Trophoblast cell (in vitro differentiated cells and primary cell): ENCODE measurements at regions not wholly inside any gene's neighbourhood (a gene's known extent, or its start where the extent isn't known, plus 50 kb on each side); places are given as distances from the start of the nearest gene placed in this dataset.

Source experiments
- DNase-seq, 2 donors: peaks; one replicate each; pipeline ENCODE4 v3.0.0-alpha.2; 2016
- H2AFZ ChIP-seq: 2 replicates; pipeline ENCODE4 v1.6.1; 2013; ENCODE audit warnings: low read length, moderate library complexity, mild to moderate bottlenecking; ENCODE audit not compliant: insufficient read depth, poor library complexity
- H2AK5ac ChIP-seq: 2 replicates; pipeline ENCODE4 v1.6.1; 2013; ENCODE audit warnings: mild to moderate bottlenecking, low read length
- H2BK120ac ChIP-seq: 2 replicates; pipeline ENCODE4 v1.6.1; 2013; ENCODE audit warnings: low read length, mild to moderate bottlenecking, moderate library complexity; ENCODE audit not compliant: insufficient read depth, poor library complexity
- H2BK12ac ChIP-seq: 2 replicates; pipeline ENCODE4 v1.6.1; 2013; ENCODE audit warnings: mild to moderate bottlenecking, low read length, moderate library complexity
- H2BK5ac ChIP-seq: 2 replicates; pipeline ENCODE4 v1.6.1; 2013; ENCODE audit warnings: low read length, low read depth, moderate library complexity, mild to moderate bottlenecking; ENCODE audit not compliant: poor library complexity
- H3K14ac ChIP-seq: 2 replicates; pipeline ENCODE4 v1.6.1; 2013; ENCODE audit warnings: mild to moderate bottlenecking, low read length
- H3K18ac ChIP-seq: 2 replicates; pipeline ENCODE4 v1.6.1; 2013; ENCODE audit warnings: mild to moderate bottlenecking, low read length
- H3K23ac ChIP-seq: 2 replicates; pipeline ENCODE4 v1.6.1; 2013; ENCODE audit warnings: low read length
- H3K27ac ChIP-seq: 2 replicates; pipeline ENCODE4 v1.5.1; 2013; ENCODE audit warnings: low read depth, mild to moderate bottlenecking, inconsistent platforms, low read length, moderate library complexity
- H3K27me3 ChIP-seq: 2 replicates; pipeline ENCODE4 v1.6.1; 2013; ENCODE audit warnings: inconsistent platforms, mild to moderate bottlenecking, low read length, moderate library complexity; ENCODE audit not compliant: insufficient read depth
- H3K36me3 ChIP-seq, 2 experiments: 1 replicate in 1 of 2; 2 replicates in 1 of 2; pipeline ENCODE4 v1.6.1; 2013; ENCODE audit warnings: low read length in 2 of 2, mild to moderate bottlenecking in 2 of 2, moderate library complexity in 1 of 2; ENCODE audit not compliant: insufficient read depth in 2 of 2, control insufficient read depth in 1 of 2
- H3K4ac ChIP-seq: 2 replicates; pipeline ENCODE4 v1.6.1; 2013; ENCODE audit warnings: low read depth, mild to moderate bottlenecking, low read length, moderate library complexity
- H3K4me1 ChIP-seq, 2 experiments: 1 replicate in 1 of 2; 2 replicates in 1 of 2; pipeline ENCODE4 v1.6.1; 2013; ENCODE audit warnings: low read length in 2 of 2, mild to moderate bottlenecking in 2 of 2, moderate library complexity in 1 of 2; ENCODE audit not compliant: insufficient read depth in 2 of 2, control insufficient read depth in 1 of 2
- H3K4me2 ChIP-seq: 2 replicates; pipeline ENCODE4 v1.6.1; 2013; ENCODE audit warnings: inconsistent platforms, mild to moderate bottlenecking, low read length, moderate library complexity
- H3K4me3 ChIP-seq: 2 replicates; pipeline ENCODE4 v1.5.1; 2013; ENCODE audit warnings: mild to moderate bottlenecking, low read depth, low read length, inconsistent platforms
- H3K79me1 ChIP-seq: one replicate; pipeline ENCODE4 v1.6.1; 2013; ENCODE audit warnings: low read length
- H3K79me2 ChIP-seq: 2 replicates; pipeline ENCODE4 v1.6.1; 2013; ENCODE audit warnings: low read length, mild to moderate bottlenecking; ENCODE audit not compliant: control insufficient read depth, insufficient read depth, poor library complexity
- H3K9ac ChIP-seq: 2 replicates; pipeline ENCODE4 v1.6.1; 2013; ENCODE audit warnings: mild to moderate bottlenecking, low read length
- H3K9me3 ChIP-seq: 2 replicates; pipeline ENCODE4 v1.6.1; 2013; ENCODE audit warnings: low read depth, mild to moderate bottlenecking, control low read depth, inconsistent platforms, low read length; ENCODE audit not compliant: insufficient read depth
- H4K12ac ChIP-seq: 2 replicates; pipeline ENCODE4 v1.6.1; 2013; ENCODE audit warnings: low read depth, mild to moderate bottlenecking, low read length, moderate library complexity
- H4K8ac ChIP-seq: 2 replicates; pipeline ENCODE4 v1.6.1; 2013; ENCODE audit warnings: low read depth, mild to moderate bottlenecking, low read length, moderate library complexity
- H4K91ac ChIP-seq: one replicate; pipeline ENCODE4 v1.6.1; 2013; ENCODE audit warnings: low read depth, mild to moderate bottlenecking, low read length, moderate library complexity
- WGBS: extraction: QIAGEN DNeasy Blood & Tissue Kit; methylation state at CpG from one replicate; pipeline ENCODE4 v1.1.7; 2013; ENCODE audit warnings: missing lambda C conversion rate; ENCODE audit not compliant: insufficient read length, insufficient coverage; ENCODE audit errors: extremely low coverage; 5-methylcytosine and 5-hydroxymethylcytosine counted together

- Histone ChIP-seq H3K79me1 (no peaks in the 10 kb centered on the region), H3K14ac (no peak overlapping the region), H4K8ac (no peak overlapping the region), H2BK12ac (no peak overlapping the region), H3K9me3 (no peaks in the 10 kb centered on the region), H3K9ac (no peak overlapping the region), H4K91ac (no peak overlapping the region), H3K4me2 (no peak overlapping the region), H3K4me1 (no peaks in the 10 kb centered on the region), H2AK5ac (no peak overlapping the region), H3K27ac (no peak overlapping the region), H2BK5ac (no peak overlapping the region), H4K12ac (no peak overlapping the region), H3K27me3 (no peaks in the 10 kb centered on the region), H3K18ac (no peak overlapping the region), H3K36me3 (no peaks in the 10 kb centered on the region), H2BK120ac (no peak overlapping the region), H3K79me2 (no peaks in the 10 kb centered on the region), H2AFZ (no peak overlapping the region), H3K4me3 (no peak overlapping the region), H3K4ac (no peak overlapping the region), H3K23ac (no peak overlapping the region)
- WGBS, result no CpG with 5 or more reads among the region's 2 CpGs
- no peak for DNase-seq
These were observed 143.6 kb downstream of the MAFB start for GRCh38 chr20:40545478-40545877.

DNA sequence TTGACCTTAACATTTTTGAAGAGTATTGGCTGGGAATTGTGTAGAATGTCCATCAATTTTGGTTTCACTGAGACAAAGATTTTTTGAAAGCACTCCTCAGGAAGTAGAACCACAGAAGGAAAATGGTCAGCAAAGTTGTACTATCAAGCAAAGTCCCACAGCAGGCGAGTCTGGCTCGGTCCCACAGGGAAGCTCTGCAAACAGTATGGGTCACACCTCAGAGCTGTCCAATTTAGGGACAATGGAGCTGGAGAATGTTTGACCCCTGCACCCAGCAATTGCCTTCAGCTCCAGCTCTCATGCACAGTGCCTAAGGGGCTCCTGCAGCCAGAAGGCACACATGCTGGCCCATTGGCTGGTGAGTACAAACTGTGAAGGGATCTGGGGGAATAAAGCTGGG is 147.0 kb downstream of the MAFB start:
- Histone ChIP-seq H3K4me2 (no peak overlapping the region), H3K79me1 (no peaks in the 10 kb centered on the region), H3K18ac (no peak overlapping the region), H3K14ac (no peak overlapping the region), H3K4ac (no peak overlapping the region), H4K12ac (no peak overlapping the region), H3K4me3 (no peak overlapping the region), H3K27ac (no peak overlapping the region), H3K9me3 (no peaks in the 10 kb centered on the region), H2AFZ (no peak overlapping the region), H3K9ac (no peak overlapping the region), H3K79me2 (no peaks in the 10 kb centered on the region), H3K36me3 (no peaks in the 10 kb centered on the region), H3K4me1 (no peaks in the 10 kb centered on the region), H2AK5ac (no peak overlapping the region), H3K27me3 (no peaks in the 10 kb centered on the region), H4K91ac (no peak overlapping the region), H2BK120ac (no peak overlapping the region), H3K23ac (no peak overlapping the region), H2BK5ac (no peak overlapping the region), H4K8ac (no peak overlapping the region), H2BK12ac (no peak overlapping the region)
- no CpG with 5 or more reads among the region's 2 CpGs for WGBS
- DNase-seq, result no peak

- DNase-seq, result no peak
- no peaks in the 10 kb centered on the region for H3K36me3 ChIP-seq
- H2BK5ac ChIP-seq, result no peak overlapping the region
- no peak overlapping the region for H3K14ac ChIP-seq
- H3K9me3 ChIP-seq, result no peaks in the 10 kb centered on the region
- no peak overlapping the region for H4K91ac ChIP-seq
- H3K79me2 ChIP-seq, result no peaks in the 10 kb centered on the region
- H3K18ac ChIP-seq, result no peak overlapping the region
- no peak overlapping the region for H3K27ac ChIP-seq
- no peak overlapping the region for H4K8ac ChIP-seq
- no peak overlapping the region for H2BK12ac ChIP-seq
- no peak overlapping the region for H4K12ac ChIP-seq
- no peak overlapping the region for H2AFZ ChIP-seq
- no peak overlapping the region for H2BK120ac ChIP-seq
- no peak overlapping the region for H3K4me3 ChIP-seq
- no peaks in the 10 kb centered on the region for H3K27me3 ChIP-seq
- H3K4me2 ChIP-seq, result no peak overlapping the region
- no CpG with 5 or more reads among the region's 2 CpGs for WGBS
- H3K9ac ChIP-seq, result no peak overlapping the region
- H3K79me1 ChIP-seq, result no peaks in the 10 kb centered on the region
- no peak overlapping the region for H3K4ac ChIP-seq
- no peak overlapping the region for H2AK5ac ChIP-seq
- no peaks in the 10 kb centered on the region for H3K4me1 ChIP-seq
- no peak overlapping the region for H3K23ac ChIP-seq
These were observed 148.9 kb downstream of the MAFB start for GRCh38 chr20:40540166-40540565.

DNA sequence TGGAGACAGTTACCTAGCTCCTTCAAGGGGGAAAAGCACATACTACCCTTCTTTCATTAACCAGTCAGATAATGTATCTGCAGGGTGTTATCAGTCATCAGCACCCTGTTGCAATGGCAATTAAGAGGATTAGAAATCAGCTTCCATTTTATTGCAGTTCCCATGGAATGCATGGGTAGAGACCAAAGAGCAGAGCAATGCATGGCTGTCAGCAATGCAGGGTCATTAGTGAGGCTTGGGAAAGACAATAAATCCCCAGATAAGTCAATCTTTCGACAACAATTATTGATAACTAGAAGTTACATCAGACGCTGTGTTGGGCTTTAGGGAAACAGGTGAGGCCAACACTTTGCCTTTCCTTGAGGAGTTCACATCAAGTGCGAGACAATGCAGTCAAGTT is 150.9 kb downstream of the MAFB start:
- H3K79me2 ChIP-seq, result no peaks in the 10 kb centered on the region
- H3K23ac ChIP-seq, result no peak overlapping the region
- no peak overlapping the region for H4K91ac ChIP-seq
- no peaks in the 10 kb centered on the region for H3K9me3 ChIP-seq
- no peak overlapping the region for H2BK120ac ChIP-seq
- H3K4me3 ChIP-seq, result no peak overlapping the region
- no CpG with 5 or more reads among the region's 3 CpGs for WGBS
- no peak overlapping the region for H2BK5ac ChIP-seq
- no peaks in the 10 kb centered on the region for H3K36me3 ChIP-seq
- no peak overlapping the region for H2AFZ ChIP-seq
- H4K12ac ChIP-seq, result no peak overlapping the region
- H3K27ac ChIP-seq, result no peak overlapping the region
- H2BK12ac ChIP-seq, result no peak overlapping the region
- H3K4me2 ChIP-seq, result no peak overlapping the region
- no peak for DNase-seq
- no peaks in the 10 kb centered on the region for H3K27me3 ChIP-seq
- no peak overlapping the region for H3K18ac ChIP-seq
- no peak overlapping the region for H3K4ac ChIP-seq
- H3K14ac ChIP-seq, result no peak overlapping the region
- no peak overlapping the region for H4K8ac ChIP-seq
- no peaks in the 10 kb centered on the region for H3K4me1 ChIP-seq
- no peak overlapping the region for H2AK5ac ChIP-seq
- H3K9ac ChIP-seq, result no peak overlapping the region
- no peaks in the 10 kb centered on the region for H3K79me1 ChIP-seq
